NCI-H446 (cell line): ENCODE measurements at regions not wholly inside any gene's neighbourhood (a gene's known extent, or its start where the extent isn't known, plus 50 kb on each side); places are given as distances from the start of the nearest gene placed in this dataset.

Experiments used
- DNase-seq, 2 experiments: peaks; one replicate each; lab custom pipeline; 2025; lab: John Stamatoyannopoulos, UW

DNA sequence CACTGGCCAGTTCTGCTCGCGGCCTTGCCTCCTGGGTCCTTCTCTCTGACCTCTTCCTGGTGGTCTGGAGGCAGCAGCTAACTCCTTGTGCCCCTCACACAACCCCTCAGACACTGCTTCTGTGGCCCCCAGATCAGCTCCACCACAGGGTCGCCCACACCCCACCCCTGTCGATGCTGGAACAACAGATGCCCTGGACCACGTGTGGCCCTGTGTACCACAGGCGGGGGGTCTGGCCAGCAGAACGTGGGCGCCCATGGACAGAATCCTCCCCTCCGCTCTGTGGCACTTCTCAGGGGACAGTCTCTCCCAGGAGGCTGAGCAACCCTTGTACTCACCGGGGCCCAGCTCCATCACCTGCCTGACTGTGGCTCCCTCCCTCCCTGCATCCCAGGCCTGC is 245.6 kb downstream of the NDUFA10 start:
- no peak for DNase-seq

DNA sequence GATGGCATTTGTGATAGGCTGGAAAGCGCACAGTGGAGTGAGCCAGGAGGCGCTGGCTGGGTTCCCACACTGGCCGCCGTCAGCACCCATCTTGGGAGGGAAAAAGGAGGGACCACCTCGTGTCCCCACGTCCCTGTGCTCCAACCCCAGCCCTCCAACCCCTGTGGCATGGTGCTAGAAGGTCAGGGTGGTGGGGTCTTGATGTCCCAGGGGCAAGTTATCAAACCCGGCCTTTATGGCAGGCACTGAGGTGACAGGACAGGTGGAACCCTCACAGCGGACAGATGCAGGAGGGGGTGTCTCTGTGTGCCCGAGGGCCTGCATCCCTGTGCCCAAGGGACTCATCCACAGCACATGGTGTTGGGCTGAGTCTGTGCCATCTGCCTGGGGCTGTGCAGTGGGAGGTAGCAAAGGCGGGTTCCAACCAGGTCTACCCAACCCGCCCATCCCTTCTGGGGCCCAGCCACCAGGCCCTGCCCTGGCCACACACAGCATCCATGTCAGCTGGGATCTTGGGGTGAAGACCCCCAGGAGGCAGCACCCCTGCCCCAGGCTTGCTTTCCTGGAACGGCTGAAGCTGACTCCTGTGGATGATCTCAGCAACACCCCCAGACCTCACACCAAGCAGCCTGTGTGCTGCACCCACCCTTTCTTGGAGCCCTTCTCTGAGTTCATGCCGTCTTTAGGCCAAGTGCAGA is 246.1 kb downstream of the NDUFA10 start:
- DNase-seq = no peak

DNA sequence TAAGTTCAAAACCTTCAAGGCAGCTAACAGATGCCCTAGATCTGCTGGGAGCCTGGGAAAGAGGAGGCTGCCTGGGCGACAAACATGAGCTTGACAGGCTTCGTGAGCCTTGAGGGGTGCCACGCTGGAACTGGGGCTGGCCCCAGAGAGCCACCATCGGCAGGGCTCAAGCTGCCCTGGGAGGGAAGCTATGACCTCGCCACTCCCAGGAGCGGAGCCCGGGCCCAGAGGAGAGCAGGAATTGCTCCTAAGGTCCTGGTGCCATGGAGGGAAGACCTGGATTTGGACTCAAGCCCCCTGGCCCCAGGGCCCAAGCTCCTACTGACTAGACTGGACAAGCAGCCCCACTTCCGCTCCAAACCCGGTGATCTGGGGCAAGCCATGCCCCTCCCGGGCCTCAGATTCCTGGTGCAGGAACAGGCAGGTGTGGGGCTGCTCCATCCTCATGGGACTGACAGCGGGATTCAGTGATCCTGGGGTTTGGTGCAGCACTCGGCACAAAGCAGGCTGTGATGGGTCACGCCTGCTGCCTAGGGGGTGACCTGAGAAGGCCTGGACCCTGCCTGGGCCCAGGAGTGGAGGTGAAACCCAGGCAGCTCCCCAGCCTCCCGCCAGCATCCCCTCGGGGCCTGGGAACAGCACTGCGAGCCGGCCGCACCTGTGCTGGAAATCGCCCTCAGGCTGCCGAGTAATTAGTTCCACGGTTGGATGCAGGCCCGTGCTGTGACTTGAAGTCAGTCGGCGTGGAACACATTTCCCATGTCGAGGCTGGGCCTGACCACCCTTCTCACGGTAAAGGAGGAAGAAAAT is 246.9 kb downstream of the NDUFA10 start:
- DNase-seq = no peak

DNA sequence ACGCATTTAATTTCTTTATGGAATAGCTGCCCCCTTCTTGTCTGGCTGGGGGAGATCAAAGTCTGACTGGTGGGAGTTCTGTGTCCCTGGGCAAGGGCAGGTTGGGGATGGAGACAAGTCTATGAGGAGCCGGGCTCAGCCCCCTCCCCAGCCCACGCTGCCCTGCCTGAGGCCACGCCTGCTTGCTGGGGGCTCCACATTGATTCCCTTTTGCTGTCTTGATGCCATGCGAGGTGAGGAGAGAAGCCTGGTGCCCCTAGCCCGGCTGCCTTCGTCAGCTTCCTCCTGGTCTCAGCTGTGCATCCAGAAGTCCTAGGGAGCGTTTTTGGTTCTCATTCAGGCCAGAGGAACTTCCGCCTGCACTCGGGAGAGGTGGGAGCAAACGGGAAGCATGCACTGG is 247.9 kb downstream of the NDUFA10 start:
- no peak for DNase-seq

DNA sequence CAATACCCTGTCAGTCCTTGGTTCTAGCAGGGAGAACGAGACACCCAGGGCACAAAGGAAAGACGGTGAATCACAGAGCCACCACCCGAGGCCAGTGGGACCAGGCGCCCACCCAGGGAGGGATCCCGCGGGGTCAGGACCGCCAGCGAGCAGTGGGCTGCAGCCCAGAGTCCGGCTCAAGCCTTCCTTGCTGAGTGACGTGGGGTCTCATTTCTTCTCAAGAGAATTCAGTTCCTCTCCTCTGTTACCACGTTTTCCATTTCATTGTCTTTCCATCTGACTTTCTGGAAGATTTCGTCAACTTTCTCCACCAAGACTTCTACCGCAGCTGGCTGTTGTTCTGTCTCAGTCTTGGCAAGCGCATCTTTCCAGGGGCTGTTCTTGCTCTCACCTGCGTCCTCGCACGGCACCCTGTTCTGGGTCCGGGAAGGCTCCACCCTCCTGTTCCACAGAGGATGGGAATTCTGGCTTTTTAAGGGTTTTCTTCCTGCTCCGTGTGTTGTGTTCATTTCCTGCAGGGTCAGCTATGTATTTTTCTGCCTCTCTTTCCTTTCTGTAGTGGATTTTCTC is 248.6 kb downstream of the NDUFA10 start:
- no peak for DNase-seq

DNA sequence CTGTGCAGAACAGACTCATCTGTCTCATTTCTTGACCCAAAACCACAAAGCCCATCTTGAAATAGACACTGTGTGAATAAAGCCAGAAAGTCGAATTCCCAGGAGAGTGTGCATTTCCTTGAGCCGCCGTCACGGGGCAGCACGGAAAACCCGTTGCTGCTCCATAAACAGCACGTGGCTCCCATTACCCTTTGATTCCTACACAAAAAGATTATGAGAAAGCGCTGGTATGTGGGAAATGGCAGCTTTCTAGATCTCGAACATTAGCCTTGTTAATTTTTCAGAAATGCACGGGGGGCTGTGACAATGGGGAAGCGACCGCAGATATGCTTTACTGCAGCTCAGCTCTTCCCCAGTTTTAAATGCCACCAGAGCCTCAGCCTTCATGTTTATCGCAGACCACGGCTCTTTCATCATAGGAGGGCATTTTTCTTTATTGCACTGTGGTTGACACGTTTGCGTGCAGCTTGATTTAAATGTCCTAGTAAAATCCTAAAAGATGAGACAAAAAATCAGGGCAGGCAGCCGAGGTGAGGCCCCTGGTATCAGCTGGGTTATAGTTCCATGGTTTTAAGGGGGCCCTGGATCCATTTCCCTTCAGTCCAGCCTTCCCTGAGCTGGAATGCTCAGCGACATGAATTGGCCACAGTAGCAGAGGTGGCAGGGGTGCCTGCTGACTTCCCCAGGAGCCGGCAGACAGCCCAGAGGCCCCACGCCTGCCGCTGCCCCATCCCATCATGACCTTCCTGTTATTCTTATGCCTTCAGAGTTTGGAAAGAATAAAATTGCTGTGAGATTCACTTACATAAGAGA is 249.3 kb downstream of the NDUFA10 start:
- no peak for DNase-seq

DNA sequence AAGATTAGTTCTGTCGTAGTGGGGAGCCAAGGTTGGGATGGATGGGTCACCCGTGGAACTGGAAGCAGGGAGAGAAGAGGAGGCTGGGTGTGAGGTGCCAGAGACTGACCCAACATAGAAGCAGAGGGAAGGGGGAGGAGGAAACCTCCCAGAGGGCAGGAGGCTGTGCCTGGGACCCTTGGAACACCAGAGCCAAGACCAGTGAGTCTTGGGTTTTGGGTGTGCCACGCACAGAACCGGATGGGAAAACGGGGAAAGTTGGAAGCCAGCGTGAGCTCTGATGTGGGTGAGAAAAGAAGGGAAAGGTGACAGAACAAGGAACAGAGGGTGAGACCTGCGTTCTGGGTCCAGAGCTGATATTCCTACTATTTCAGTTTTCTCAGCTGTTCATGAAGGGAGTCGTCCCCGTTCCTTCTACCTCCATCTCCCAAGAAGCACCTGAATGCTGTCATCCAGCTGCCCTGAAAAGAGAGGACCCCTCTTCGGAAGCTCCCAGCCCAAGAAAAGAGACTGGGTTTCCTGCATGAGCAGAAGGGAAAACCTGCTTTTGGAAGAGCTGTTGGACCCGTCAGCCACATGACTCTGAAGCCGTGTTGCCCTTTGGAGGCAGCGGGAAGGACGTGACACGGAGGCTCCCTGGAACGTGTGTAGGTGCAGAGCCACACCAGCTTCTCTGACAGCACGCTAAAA is 250.1 kb downstream of the NDUFA10 start:
- DNase-seq = no peak

DNA sequence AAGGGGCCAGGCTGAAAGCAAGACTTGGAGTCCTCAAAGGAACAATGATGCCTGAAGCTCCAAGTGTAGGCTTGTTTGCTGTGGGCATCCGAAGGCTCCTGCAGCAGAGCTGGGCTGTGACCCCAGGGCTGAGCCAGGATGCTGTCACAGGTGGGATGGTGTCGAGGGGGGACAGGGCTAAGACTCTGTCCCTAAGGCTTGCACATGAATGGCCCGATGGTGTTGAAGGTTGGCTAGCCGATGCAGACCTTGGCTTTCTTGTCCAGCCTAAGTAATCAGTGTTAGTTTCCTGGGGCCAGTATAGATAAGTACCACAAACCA is 251.0 kb downstream of the NDUFA10 start:
- DNase-seq = no peak

DNA sequence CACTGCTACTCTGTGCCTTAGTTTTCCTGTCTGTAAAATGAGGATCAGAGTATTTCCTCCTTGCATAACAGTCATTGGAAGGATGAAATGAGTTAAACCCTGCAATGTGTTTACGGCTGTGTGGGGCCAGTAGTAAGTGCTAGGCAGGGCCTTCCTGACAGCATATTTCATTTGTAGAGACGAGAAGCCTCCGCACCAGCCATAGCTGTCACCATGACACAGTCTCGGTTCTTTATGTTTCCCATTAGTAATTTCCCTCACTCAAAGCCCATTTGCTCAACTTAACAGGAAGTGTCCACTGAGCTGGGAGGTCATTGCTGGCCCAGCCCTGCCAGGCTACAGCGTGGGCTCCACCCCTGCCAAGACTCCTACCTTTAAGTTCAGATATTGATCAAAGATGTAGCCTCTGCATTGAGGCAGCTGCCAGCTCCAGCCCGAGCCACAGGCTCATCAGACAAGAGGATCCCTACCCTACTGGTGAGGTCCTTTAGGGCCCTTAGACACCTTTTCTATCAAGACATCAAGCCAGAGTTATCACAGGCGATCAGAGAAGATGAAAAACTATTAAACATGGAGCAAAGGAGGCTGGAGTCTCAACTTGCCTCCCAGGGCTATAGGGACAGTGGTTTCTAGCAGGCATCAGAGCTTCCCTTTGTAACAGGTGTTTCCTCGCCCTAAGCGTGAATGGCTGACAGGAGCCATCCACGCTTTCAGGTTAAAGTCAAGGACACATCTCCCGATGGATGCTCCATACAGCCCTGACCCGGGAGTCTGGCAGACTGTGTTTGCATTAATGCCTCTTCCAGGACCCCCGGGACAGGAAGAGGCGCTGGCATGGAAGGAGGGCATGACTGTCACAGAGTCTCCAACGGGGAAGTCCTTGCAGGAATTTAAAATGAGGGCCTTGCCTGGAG is 251.7 kb downstream of the NDUFA10 start:
- DNase-seq = no peak

DNA sequence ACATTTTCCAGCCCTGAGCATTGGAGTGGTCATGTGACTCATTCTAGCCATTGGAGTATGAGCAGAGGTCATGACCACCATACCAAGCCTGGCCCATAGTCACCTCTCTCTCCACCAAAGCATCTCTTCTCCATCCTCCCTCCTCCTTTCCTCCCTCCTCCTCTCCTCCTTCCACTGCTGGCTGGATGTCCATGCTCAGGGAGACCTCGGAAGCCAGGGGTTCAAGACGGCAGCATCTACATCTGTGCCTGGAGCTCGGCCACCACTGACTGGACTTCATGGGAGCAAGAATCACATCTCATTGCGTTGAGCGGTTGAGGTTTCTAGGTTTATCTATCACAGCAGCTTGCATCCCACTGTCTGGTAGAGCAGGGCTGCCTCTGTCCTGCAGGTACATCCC is 252.4 kb downstream of the NDUFA10 start:
- DNase-seq = no peak

DNA sequence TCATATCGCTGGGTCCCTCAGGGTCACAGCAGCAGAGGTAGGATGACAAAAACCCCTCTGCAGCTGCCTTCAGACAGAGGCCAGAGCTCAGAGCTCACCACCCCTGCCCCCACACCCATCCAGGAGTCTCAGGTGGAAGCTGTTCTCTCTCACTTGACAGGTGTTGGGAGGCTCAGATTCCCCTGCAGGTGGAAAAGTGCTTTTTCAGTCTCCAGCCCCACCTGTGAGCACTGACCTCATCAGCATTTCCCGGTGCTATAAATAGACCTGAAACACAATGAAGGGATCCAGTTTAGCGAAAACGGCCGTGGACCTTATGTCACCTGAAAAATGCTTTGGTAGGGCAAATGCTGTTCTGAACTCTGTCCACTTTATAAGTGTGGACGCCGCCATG is 254.9 kb downstream of the NDUFA10 start:
- no peak for DNase-seq

DNA sequence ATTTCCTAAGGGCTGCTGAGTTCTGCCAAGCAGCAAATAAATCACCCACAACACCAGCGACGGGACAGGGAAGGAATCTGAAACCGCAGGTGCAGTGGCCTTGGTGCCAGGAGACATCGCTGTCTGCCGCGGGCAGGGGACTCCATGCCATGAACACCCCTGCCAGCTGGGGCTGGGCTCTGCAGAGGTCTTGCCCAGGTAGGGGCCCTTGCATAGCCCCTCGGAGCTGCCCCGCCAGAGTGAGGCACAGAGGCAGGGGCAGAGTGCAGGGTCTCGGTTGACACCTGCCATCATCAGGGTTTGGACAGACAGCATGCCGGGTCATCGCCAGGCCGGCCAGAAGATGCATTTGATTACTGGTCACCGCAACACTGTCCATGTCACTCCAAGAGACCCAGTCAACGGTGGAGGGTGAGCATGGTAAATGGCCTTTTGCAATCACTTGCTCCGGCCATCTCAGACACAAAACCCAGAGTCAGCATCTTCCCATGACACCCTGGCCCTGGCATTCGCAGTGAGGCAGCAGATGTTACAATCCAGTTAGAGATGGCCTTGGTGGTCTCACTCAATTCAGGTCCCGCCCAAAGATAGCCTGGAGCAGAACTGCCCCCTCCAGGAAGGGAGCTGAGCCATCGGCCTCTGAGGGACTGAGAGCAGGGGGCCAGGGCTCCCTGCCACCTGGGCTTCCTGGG is 255.4 kb downstream of the NDUFA10 start:
- no peak for DNase-seq

DNA sequence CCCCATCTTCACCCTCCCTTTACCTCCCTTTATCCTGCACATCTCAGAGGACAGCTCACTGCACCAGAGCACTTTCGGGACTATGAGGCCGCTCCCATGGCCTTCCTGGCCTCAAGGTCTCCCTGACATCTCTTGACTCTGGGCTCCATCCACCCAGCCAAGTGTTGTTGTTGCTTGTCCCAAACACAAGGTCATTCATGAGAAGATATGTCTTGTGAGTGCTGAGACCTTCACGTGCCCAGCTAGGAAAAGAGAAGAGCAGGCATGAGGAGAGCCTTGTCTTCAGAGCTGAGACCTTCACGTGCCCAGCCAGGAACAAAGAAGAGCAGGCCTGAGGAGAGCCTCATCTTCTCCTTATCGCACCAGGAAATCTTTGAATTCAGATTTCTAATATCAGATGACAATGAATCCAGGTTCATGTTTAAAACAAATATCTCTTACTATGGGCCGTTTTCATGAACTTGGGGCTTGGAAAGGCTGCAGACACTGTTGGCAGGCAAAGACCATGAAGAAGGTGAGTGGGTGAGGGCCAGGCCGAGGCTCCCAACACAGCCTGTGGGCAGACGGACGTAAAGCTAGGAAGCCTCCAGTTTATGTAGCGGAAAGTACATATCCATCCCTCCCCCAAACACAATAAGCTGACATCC is 256.1 kb downstream of the NDUFA10 start:
- no peak for DNase-seq

DNA sequence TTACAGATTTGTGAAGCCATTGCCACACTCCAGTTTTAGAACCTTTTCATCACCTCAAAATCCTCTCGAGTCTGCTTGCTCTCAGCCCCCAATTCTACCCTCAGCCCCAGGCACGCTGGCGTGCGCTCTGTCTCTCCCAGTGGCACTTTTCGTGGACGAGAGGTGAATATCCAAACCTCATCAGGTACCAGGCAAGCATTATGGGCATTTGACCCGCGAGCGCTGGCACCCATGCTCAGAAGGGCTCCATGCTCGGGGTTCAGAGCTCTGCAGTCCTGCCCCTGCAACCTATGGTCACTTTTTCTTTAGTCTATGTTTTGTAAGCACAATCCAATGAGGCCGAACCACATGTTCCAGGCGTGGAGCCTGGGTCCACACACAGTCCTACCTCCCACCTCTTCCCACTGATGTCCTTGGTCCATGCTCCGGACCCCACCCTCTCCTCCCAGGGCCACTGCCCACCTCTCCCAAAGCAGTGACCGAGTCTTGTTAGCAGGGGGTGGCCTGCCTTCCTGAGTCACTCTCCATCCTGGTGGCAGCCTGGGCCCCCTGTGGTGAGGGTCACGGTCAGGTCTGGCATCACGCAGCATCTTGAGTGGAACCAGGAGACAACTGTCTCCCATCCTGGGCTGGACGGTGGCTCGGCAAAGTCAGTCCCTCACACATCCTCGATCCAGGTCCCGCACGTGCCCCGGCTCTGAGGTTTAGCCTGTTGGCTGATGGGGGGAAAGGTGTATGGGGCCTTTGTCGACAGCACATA is 256.9 kb downstream of the NDUFA10 start:
- no peak for DNase-seq

DNA sequence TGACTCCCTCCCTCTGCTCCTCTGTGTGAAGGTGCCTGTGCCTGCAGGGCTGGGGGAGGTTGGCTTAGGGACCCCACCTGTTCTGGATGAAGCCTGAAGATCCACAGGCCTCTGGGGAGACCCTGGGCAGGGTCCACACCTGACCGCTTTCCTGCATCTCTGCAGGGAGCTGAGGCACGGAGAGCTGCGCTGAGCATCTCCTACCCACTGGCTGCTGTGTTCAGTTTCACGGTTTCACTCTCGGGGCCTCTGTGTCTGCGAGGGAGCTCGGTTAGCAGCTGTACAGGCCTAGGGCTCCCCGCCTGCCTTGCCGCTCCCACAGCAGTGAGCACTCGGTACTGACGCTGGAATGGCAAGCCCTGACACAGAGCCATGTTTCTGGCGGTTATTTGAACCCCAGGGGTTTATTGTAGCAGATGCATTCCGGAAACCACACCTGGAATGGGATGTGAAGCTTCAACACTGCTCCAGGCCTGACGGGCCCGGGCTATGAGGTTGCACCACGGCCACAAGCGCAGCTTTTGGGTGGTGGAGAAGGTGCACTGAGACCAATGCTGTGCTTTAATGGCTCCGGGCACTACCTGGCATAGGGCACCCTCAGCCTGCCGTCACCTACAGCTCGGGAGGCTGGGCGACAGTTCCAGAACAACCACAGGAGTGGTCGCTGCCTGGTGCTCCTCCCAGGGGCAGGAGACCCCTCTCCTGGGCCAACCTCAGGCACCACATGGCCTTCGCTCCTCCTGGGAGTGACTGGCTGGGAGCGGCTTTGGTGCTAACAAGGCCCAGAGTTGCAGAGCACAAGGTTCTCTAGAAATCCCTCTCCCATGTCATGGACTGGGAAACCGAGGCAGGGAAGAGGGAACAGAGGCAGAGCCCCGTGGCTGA is 257.9 kb downstream of the NDUFA10 start:
- no peak for DNase-seq

DNA sequence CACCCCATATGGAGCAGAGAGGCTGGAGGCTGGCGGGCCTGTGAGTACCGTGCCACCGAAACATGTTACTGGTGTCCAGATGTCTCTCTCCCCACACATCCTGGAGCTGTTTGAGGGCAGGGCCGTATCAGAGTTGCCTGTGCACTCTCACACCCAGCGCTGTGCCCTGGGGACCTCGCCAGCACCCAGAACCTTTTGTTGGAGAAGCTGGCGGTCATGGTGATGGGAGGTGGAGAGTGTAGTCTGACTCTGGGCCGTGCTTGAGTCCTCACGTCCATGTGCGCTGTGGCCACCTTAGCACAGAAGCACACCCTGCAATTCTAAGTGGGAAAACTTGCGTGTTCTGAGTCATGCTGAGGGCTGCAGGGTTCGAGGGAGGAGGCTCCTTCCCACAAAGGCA is 259.2 kb downstream of the NDUFA10 start:
- no peak for DNase-seq

DNA sequence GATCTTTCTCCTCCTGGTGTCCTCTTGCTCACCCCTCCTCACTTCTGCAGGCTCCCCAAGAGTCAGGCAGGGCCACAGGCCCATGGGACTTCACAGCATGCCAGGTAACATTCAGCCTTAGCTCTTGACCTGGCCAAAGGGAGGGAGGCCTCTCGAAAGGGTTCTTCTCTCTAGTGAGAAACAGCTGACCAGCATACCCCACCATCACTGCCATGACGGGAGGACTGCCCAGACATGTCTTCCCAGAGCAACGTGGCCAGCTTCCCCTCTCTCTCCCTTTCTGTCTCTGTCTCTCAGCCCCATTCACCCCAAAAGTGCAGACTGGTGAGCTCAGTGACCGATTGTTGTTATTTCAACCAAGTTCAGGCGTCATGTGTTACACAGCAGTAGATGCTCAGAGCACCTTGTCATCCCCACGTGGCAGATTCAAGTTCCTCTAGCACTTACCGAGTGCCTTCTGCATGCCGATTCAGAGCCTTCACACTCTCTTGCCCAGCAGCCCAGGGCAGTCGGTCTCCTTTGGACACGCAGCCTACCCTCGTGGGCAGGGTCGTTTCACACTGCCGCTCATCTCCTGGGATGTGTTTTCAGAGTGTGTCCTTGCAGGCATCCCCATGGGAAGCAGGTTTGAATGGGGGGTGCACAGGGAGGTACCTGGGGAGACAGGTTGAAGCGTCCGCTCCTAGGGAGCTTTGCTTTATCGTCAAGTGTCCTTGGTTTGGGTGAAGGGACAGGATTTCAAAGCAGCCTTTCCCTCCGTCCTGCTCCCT is 259.9 kb downstream of the NDUFA10 start:
- no peak for DNase-seq
